ENCODE measurements at regions not wholly inside any gene's neighbourhood (a gene's known extent, or its start where the extent isn't known, plus 50 kb on each side); places are given as distances from the start of the nearest gene placed in this dataset.

DNA sequence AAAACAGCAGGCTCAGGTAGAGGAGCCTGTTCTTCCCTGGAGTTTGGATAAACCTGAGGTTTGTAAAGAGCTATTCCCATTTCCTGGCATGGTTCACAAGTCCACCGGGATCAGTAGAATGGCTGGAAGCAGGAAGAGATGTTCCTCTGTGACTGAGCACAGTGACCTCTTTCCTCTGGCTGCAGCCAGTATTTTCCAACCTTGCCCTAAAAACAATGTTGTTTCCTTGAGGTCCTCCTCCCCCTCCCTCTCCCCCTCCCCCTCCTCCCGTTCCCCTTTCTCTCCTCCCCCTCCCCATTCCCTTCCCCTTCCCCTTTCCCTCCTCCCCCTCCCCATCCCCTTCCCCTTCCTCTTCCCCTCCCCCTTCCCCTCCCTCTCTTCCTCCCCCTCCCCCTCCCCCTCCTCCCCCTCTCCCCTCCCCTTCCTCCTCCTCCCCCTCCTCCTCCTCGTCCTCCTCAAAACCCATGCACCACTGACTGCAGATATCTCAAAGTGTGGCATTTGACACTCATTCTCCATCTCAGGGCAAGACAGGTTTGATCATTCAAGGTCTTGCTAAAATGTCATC, 58.9 kb upstream of the MON1B start:
- no peaks in the 10 kb centered on the region for H3K4me1 ChIP-seq (ENCODE audit: control insufficient read depth, insufficient read depth, low read length, unreplicated experiment)
- H3K36me3 ChIP-seq (ENCODE audit: insufficient read depth, low read length) = no peaks in the 10 kb centered on the region
- no peak overlapping the region for H2AFZ ChIP-seq (ENCODE audit: low read length, unreplicated experiment)
- no peak overlapping the region for H3K27ac ChIP-seq (ENCODE audit: low read depth, low read length)
- no peaks in the 10 kb centered on the region for H3K27me3 ChIP-seq (ENCODE audit: insufficient read depth, low read length)
- no peaks in the 10 kb centered on the region for H3K79me2 ChIP-seq (ENCODE audit: control insufficient read depth, insufficient read depth, low read length, unreplicated experiment)
- H3K4me3 ChIP-seq (ENCODE audit: low read depth, low read length) = no peak overlapping the region

DNA sequence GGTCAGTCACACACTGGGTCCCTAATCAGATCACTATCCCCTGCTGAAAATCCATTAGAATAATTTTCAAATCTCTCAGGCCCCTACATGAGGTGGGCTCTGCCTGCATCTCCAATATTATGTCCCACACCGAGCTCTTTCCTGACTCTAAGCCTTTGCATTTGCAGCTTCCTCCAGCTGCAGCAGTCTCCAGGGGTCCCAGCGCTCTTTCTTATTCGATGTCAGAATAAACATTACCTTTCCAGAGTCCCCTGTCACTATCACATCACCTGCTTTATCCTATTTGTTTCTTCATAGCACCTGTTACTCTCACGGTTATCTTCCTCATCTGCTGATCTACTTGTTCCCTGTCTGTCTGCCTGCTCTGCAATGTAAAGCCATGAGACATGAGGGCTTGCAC, 57.3 kb upstream of the MON1B start:
- no peak overlapping the region for H3K27ac ChIP-seq (ENCODE audit: low read depth, low read length)
- no peaks in the 10 kb centered on the region for H3K36me3 ChIP-seq (ENCODE audit: insufficient read depth, low read length)
- no peak overlapping the region for H3K4me3 ChIP-seq (ENCODE audit: low read depth, low read length)
- H3K27me3 ChIP-seq (ENCODE audit: insufficient read depth, low read length) = no peaks in the 10 kb centered on the region
- no peaks in the 10 kb centered on the region for H3K79me2 ChIP-seq (ENCODE audit: control insufficient read depth, insufficient read depth, low read length, unreplicated experiment)
- no peak overlapping the region for H2AFZ ChIP-seq (ENCODE audit: low read length, unreplicated experiment)
- H3K4me1 ChIP-seq (ENCODE audit: control insufficient read depth, insufficient read depth, low read length, unreplicated experiment) = no peaks in the 10 kb centered on the region

DNA sequence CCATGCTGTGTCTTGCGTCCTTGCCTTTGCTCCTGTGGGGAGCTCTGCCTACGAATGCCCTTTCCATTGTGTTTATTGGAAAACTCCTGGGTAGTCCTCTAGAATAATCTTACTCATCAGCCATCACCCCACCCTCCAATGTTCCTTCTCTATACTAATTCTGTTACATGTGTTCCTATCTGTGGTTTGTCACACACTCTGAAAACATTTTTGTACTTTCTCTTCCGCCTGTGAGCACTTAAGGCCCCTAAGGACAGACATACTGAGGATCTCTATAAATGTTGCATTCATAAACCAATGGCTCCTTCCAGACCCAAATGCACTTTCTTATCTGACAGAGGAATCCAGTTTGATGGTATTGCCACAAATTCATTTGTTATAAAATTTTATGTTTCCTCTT, 53.9 kb upstream of the MON1B start:
- H2AFZ ChIP-seq (ENCODE audit: low read length, unreplicated experiment) = no peak overlapping the region
- H3K36me3 ChIP-seq (ENCODE audit: insufficient read depth, low read length) = no peaks in the 10 kb centered on the region
- H3K79me2 ChIP-seq (ENCODE audit: control insufficient read depth, insufficient read depth, low read length, unreplicated experiment) = no peaks in the 10 kb centered on the region
- H3K27me3 ChIP-seq (ENCODE audit: insufficient read depth, low read length) = no peaks in the 10 kb centered on the region; the same call in 1 of the 2 replicates
- no peak overlapping the region for H3K27ac ChIP-seq (ENCODE audit: low read depth, low read length)
- no peaks in the 10 kb centered on the region for H3K4me1 ChIP-seq (ENCODE audit: control insufficient read depth, insufficient read depth, low read length, unreplicated experiment)
- H3K4me3 ChIP-seq (ENCODE audit: low read depth, low read length) = no peak overlapping the region

Data from ACC112 (cell line).